Immature natural killer cell (primary cell): ENCODE measurements at regions not wholly inside any gene's neighbourhood (a gene's known extent, or its start where the extent isn't known, plus 50 kb on each side); places are given as distances from the start of the nearest gene placed in this dataset.

Experiments used
- DNase-seq, 3 donors: peaks; one replicate each; pipeline ENCODE4 v3.0.0; 2022; ENCODE audit warnings: mixed read lengths in 1 of 3
- H3K27ac Mint-ChIP-seq, 6 donors: one replicate each; pipeline ENCODE4 v1.8.0; 2020; ENCODE audit warnings: mixed read lengths in 6 of 6, mild to moderate bottlenecking in 5 of 6, inconsistent platforms in 4 of 6, moderate library complexity in 3 of 6
- H3K27me3 Mint-ChIP-seq, 3 donors: one replicate each; pipeline ENCODE4 v1.8.0; 2020 to 2021; ENCODE audit warnings: low read depth in 3 of 3, mild to moderate bottlenecking in 3 of 3, mixed read lengths in 3 of 3, moderate library complexity in 3 of 3, inconsistent platforms in 1 of 3
- H3K36me3 Mint-ChIP-seq, 3 donors: one replicate each; pipeline ENCODE4 v1.8.0; 2020; ENCODE audit warnings: mixed read lengths in 3 of 3, inconsistent platforms in 2 of 3, mild to moderate bottlenecking in 2 of 3
- H3K4me1 Mint-ChIP-seq, 2 donors: one replicate each; pipeline ENCODE4 v1.8.0; 2020; ENCODE audit warnings: inconsistent platforms in 2 of 2, mild to moderate bottlenecking in 2 of 2, mixed read lengths in 2 of 2, moderate library complexity in 1 of 2
- H3K4me3 Mint-ChIP-seq, 5 donors: one replicate each; pipeline ENCODE4 v1.8.0; 2020; ENCODE audit warnings: mild to moderate bottlenecking in 5 of 5, mixed read lengths in 5 of 5, inconsistent platforms in 3 of 5, moderate library complexity in 3 of 5
- H3K9me3 Mint-ChIP-seq, 6 donors: one replicate each; pipeline ENCODE4 v1.8.0; 2020; ENCODE audit warnings: mild to moderate bottlenecking in 6 of 6, mixed read lengths in 6 of 6, inconsistent platforms in 4 of 6, moderate library complexity in 3 of 6

- H3K4me1 Mint-ChIP-seq = no peaks in the 10 kb centered on the region
- DNase-seq = no peak
- H3K9me3 Mint-ChIP-seq = peaks cover 0 to 8% (median 0%) of the 10 kb centered on the region in 6 donors
- no peak overlapping the region for H3K4me3 Mint-ChIP-seq
- H3K27ac Mint-ChIP-seq = no peak overlapping the region
- no peaks in the 10 kb centered on the region for H3K36me3 Mint-ChIP-seq
- H3K27me3 Mint-ChIP-seq = no peaks in the 10 kb centered on the region
Measured at GRCh38 chr3:168493412-168494205, 397.9 kb upstream of the GOLIM4 start.

- peaks cover 0 to 11% (median 1%) of the 10 kb centered on the region in 6 donors for H3K9me3 Mint-ChIP-seq
- H3K27ac Mint-ChIP-seq = no peak overlapping the region
- H3K4me3 Mint-ChIP-seq = no peak overlapping the region
- no peaks in the 10 kb centered on the region for H3K27me3 Mint-ChIP-seq
- no peaks in the 10 kb centered on the region for H3K4me1 Mint-ChIP-seq
- H3K36me3 Mint-ChIP-seq = no peaks in the 10 kb centered on the region
- no peak for DNase-seq
Measured at GRCh38 chr3:168490981-168491380, 395.3 kb upstream of the GOLIM4 start.

- H3K27ac Mint-ChIP-seq = no peak overlapping the region
- no peaks in the 10 kb centered on the region for H3K4me1 Mint-ChIP-seq
- H3K27me3 Mint-ChIP-seq = no peaks in the 10 kb centered on the region
- no peaks in the 10 kb centered on the region for H3K36me3 Mint-ChIP-seq
- no peak for DNase-seq
- no peak overlapping the region for H3K4me3 Mint-ChIP-seq
- peaks cover 0 to 11% (median 1%) of the 10 kb centered on the region in 6 donors for H3K9me3 Mint-ChIP-seq
Measured at GRCh38 chr3:168489301-168489700, 393.6 kb upstream of the GOLIM4 start.

- DNase-seq = no peak
- Mint-ChIP-seq H3K4me1 (no peaks in the 10 kb centered on the region), H3K4me3 (no peak overlapping the region), H3K9me3 (peaks cover 0 to 11% (median 2%) of the 10 kb centered on the region in 6 donors), H3K36me3 (no peaks in the 10 kb centered on the region), H3K27ac (no peak overlapping the region), H3K27me3 (no peaks in the 10 kb centered on the region)
Measured at GRCh38 chr3:168485936-168486335, 390.2 kb upstream of the GOLIM4 start.

GRCh38 chr3:168476360-168476980, 380.7 kb upstream of the GOLIM4 start:
- H3K36me3 Mint-ChIP-seq = no peaks in the 10 kb centered on the region
- peaks cover 0 to 5% (median 0%) of the 10 kb centered on the region in 6 donors for H3K9me3 Mint-ChIP-seq
- H3K4me3 Mint-ChIP-seq = no peak overlapping the region
- no peak overlapping the region for H3K27ac Mint-ChIP-seq
- no peak for DNase-seq
- no peaks in the 10 kb centered on the region for H3K4me1 Mint-ChIP-seq
- H3K27me3 Mint-ChIP-seq = peaks cover 0 to 2% (median 0%) of the 10 kb centered on the region in 3 donors

GRCh38 chr3:168475704-168476103, 380.0 kb upstream of the GOLIM4 start:
- Mint-ChIP-seq H3K4me3 (no peak overlapping the region), H3K9me3 (peaks cover 0 to 5% (median 0%) of the 10 kb centered on the region in 6 donors), H3K4me1 (no peaks in the 10 kb centered on the region), H3K27ac (no peak overlapping the region), H3K36me3 (no peaks in the 10 kb centered on the region), H3K27me3 (peaks cover 0 to 2% (median 0%) of the 10 kb centered on the region in 3 donors)
- DNase-seq = no peak

- H3K4me1 Mint-ChIP-seq = no peaks in the 10 kb centered on the region
- H3K27me3 Mint-ChIP-seq = peaks cover 0 to 2% (median 2%) of the 10 kb centered on the region in 3 donors
- peaks cover 0 to 5% (median 0%) of the 10 kb centered on the region in 6 donors for H3K9me3 Mint-ChIP-seq
- DNase-seq = no peak
- H3K36me3 Mint-ChIP-seq = no peaks in the 10 kb centered on the region
- no peak overlapping the region for H3K4me3 Mint-ChIP-seq
- no peak overlapping the region for H3K27ac Mint-ChIP-seq
Measured at GRCh38 chr3:168473334-168473890, 377.7 kb upstream of the GOLIM4 start.

- peaks cover 0 to 2% (median 2%) of the 10 kb centered on the region in 3 donors for H3K27me3 Mint-ChIP-seq
- no peaks in the 10 kb centered on the region for H3K4me1 Mint-ChIP-seq
- no peaks in the 10 kb centered on the region for H3K36me3 Mint-ChIP-seq
- H3K27ac Mint-ChIP-seq = no peak overlapping the region
- H3K4me3 Mint-ChIP-seq = no peak overlapping the region
- peaks cover 0 to 1% (median 0%) of the 10 kb centered on the region in 6 donors for H3K9me3 Mint-ChIP-seq
- DNase-seq = no peak
Measured at GRCh38 chr3:168472783-168473182, 377.1 kb upstream of the GOLIM4 start.

GRCh38 chr3:168470380-168470779, 374.7 kb upstream of the GOLIM4 start:
- Mint-ChIP-seq H3K4me1 (peaks cover 0 to 8% of the 10 kb centered on the region in 2 donors), H3K9me3 (no peaks in the 10 kb centered on the region), H3K4me3 (no peak overlapping the region)

GRCh38 chr3:168469436-168469835, 373.7 kb upstream of the GOLIM4 start:
- Mint-ChIP-seq H3K27me3 (peaks cover 0 to 2% (median 2%) of the 10 kb centered on the region in 3 donors), H3K9me3 (peaks cover 0 to 3% (median 0%) of the 10 kb centered on the region in 6 donors), H3K27ac (no peak overlapping the region), H3K4me1 (peaks cover 0 to 8% of the 10 kb centered on the region in 2 donors), H3K4me3 (no peak overlapping the region), H3K36me3 (no peaks in the 10 kb centered on the region)
- DNase-seq = no peak

More at GRCh38 chr3:168470380-168470779, 374.7 kb upstream of the GOLIM4 start:
- Mint-ChIP-seq H3K27me3 (peaks cover 0 to 2% (median 2%) of the 10 kb centered on the region in 3 donors), H3K27ac (no peak overlapping the region), H3K36me3 (no peaks in the 10 kb centered on the region)
- DNase-seq = no peak

GRCh38 chr3:168467115-168467714, 371.5 kb upstream of the GOLIM4 start:
- Mint-ChIP-seq H3K36me3 (no peaks in the 10 kb centered on the region), H3K27ac (peak overlapping the region in 1 of 6 donors; percentile 13), H3K9me3 (peaks cover 0 to 5% (median 4%) of the 10 kb centered on the region in 6 donors), H3K27me3 (peaks cover 0 to 2% (median 0%) of the 10 kb centered on the region in 3 donors), H3K4me3 (peak overlapping the region; percentile 19 to 61 (median 48)), H3K4me1 (peaks cover 0 to 8% of the 10 kb centered on the region in 2 donors)
- peak in 2 of 3 donors; percentile 1 to 9 for DNase-seq

- no peak overlapping the region for H3K4me3 Mint-ChIP-seq
- H3K27me3 Mint-ChIP-seq = no peaks in the 10 kb centered on the region
- DNase-seq = no peak
- peaks cover 0 to under 1% of the 10 kb centered on the region in 2 donors for H3K4me1 Mint-ChIP-seq
- no peak overlapping the region for H3K27ac Mint-ChIP-seq
- peaks cover 0 to 3% (median 0%) of the 10 kb centered on the region in 3 donors for H3K36me3 Mint-ChIP-seq
- peaks cover 0 to 16% (median 8%) of the 10 kb centered on the region in 6 donors for H3K9me3 Mint-ChIP-seq
Measured at GRCh38 chr3:168461793-168462192, 366.1 kb upstream of the GOLIM4 start.

- DNase-seq = no peak
- H3K4me1 Mint-ChIP-seq = no peaks in the 10 kb centered on the region
- H3K36me3 Mint-ChIP-seq = peaks cover 0 to 3% (median 0%) of the 10 kb centered on the region in 3 donors
- no peak overlapping the region for H3K27ac Mint-ChIP-seq
- H3K4me3 Mint-ChIP-seq = no peak overlapping the region
- no peaks in the 10 kb centered on the region for H3K27me3 Mint-ChIP-seq
- peaks cover 0 to 16% (median 8%) of the 10 kb centered on the region in 6 donors for H3K9me3 Mint-ChIP-seq
Measured at GRCh38 chr3:168459226-168459784, 363.6 kb upstream of the GOLIM4 start.
